Sigmoid colon (tissue), 6 donors: ENCODE measurements at regions not wholly inside any gene's neighbourhood (a gene's known extent, or its start where the extent isn't known, plus 50 kb on each side); places are given as distances from the start of the nearest gene placed in this dataset.
"Not testable (repeated sequence)": the region's sequence is repeated elsewhere in the genome, so short reads cannot be mapped to it uniquely, and the experiment has no call there.

Experiments
- DNase-seq: peaks from one replicate; pipeline ENCODE4 v3.0.0-alpha.2; 2019
- H3K27ac ChIP-seq, 4 donors: fragments of 200-600 bp; sonication (generic); one replicate each; pipeline ENCODE4 v1.5.1; 2016 to 2019; ENCODE audit warnings: mild to moderate bottlenecking in 1 of 4
- H3K27me3 ChIP-seq, 3 donors: fragments of 200-600 bp; sonication (generic); one replicate each; pipeline ENCODE4 v1.5.1; 2019; ENCODE audit warnings: mild to moderate bottlenecking in 1 of 3
- H3K36me3 ChIP-seq, 4 donors: fragments of 200-600 bp; sonication (generic); one replicate each; pipeline ENCODE4 v1.5.1; 2016 to 2019
- H3K4me1 ChIP-seq, 4 donors: fragments of 200-600 bp; sonication (generic); one replicate each; pipeline ENCODE4 v1.5.1; 2017 to 2019
- H3K4me3 ChIP-seq, 4 donors: fragments of 200-600 bp; sonication (generic); one replicate each; pipeline ENCODE4 v1.5.1; 2017 to 2019; ENCODE audit warnings: mild to moderate bottlenecking in 2 of 4, moderate library complexity in 1 of 4
- H3K9me3 ChIP-seq, 4 donors: fragments of 200-600 bp in 3 of 4; sonication (generic) in 3 of 4; one replicate each; pipeline versions ENCODE4 v1.5.1 to v1.6.1; 2013 to 2019
- WGBS, 2 donors: extraction: QIAGEN DNeasy Blood & Tissue Kit; methylation state at CpG; one replicate each; pipeline ENCODE4 v1.1.7; 2013; 5-methylcytosine and 5-hydroxymethylcytosine counted together
- intact Hi-C: fragments of 100-400 bp; cut with DNase I; formaldehyde crosslinking; loops from one replicate; pipeline ENCODE4 v1.15.1; 2023
- donor health status: healthy with polysubstance abuse.
- donor health status: healthy.

- H3K36me3 ChIP-seq, H3K9me3 ChIP-seq, intact Hi-C loops, DNase-seq, H3K4me1 ChIP-seq, H3K27ac ChIP-seq: not testable (repeated sequence)
- peaks cover 0 to 12% (median 0%) of the 10 kb centered on the region in 3 donors for H3K27me3 ChIP-seq
- peak overlapping the region in 2 of 4 donors; percentile 28 to 32 for H3K4me3 ChIP-seq
- WGBS, 2 donors: 1 to 4% methylated on average over 25 of the region's 25 CpGs
Observed at GRCh38 chr1:148049115-148049496, 103.0 kb downstream of the NBPF11 start.

GRCh38 chr1:148048423-148049114 is 103.5 kb downstream of the NBPF11 start:
- Histone ChIP-seq H3K27me3 (peaks cover 0 to 12% (median 0%) of the 10 kb centered on the region in 3 donors), H3K4me3 (peak overlapping the region in 2 of 4 donors; percentile 28 to 32)
- H3K27ac ChIP-seq, H3K36me3 ChIP-seq, intact Hi-C loops, H3K4me1 ChIP-seq, DNase-seq, H3K9me3 ChIP-seq: not testable (repeated sequence)
- 12 to 14% methylated on average over 49 to 51 of the region's 51 CpGs for whole genome bisulfite sequencing, 2 donors

GRCh38 chr1:148045872-148046271 is 106.2 kb downstream of the NBPF11 start:
- H3K27me3 ChIP-seq: peaks cover 0 to 12% (median 0%) of the 10 kb centered on the region in 3 donors
- DNase-seq, H3K4me3 ChIP-seq, H3K36me3 ChIP-seq, intact Hi-C loops, H3K9me3 ChIP-seq, H3K4me1 ChIP-seq, H3K27ac ChIP-seq: not testable (repeated sequence)
- 92 to 99% methylated on average over 3 of the region's 4 CpGs for WGBS, 2 donors

- intact Hi-C loops: not testable (repeated sequence)
- WGBS, 2 donors: 56 to 74% methylated on average over 6 of the region's 6 CpGs
Observed at GRCh38 chr1:148044495-148044894, 107.6 kb downstream of the NBPF11 start.

More at GRCh38 chr1:148044495-148044894, 107.6 kb downstream of the NBPF11 start:
- not testable (repeated sequence) for H3K27ac ChIP-seq, H3K36me3 ChIP-seq, H3K9me3 ChIP-seq, H3K4me1 ChIP-seq, H3K4me3 ChIP-seq, DNase-seq
- peaks cover 0 to 12% (median 0%) of the 10 kb centered on the region in 3 donors for H3K27me3 ChIP-seq
